COR-L47 (cell line): ENCODE measurements at regions not wholly inside any gene's neighbourhood (a gene's known extent, or its start where the extent isn't known, plus 50 kb on each side); places are given as distances from the start of the nearest gene placed in this dataset.

Source experiments
- DNase-seq: peaks from one replicate; lab custom pipeline; 2025; lab: John Stamatoyannopoulos, UW

DNA sequence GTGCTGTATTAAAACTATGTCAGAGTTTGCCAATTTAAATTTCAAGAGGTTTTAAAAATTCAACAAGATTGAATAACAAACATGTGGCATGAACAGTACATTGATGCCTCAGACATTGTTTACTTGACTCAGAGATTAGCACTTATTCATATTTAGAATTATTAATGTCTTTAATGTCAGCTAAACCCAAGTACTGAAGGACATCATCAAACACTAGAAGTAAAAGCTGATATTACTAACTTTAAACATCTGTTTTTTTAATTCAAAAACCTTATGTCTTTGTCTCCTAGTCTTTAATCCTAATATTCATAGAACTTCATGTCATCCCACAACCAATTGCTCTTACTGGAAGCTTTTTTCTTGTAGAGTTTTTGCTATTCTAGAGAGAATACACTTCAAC lies 406.2 kb upstream of the PCDH7 start:
- DNase-seq, result no peak

DNA sequence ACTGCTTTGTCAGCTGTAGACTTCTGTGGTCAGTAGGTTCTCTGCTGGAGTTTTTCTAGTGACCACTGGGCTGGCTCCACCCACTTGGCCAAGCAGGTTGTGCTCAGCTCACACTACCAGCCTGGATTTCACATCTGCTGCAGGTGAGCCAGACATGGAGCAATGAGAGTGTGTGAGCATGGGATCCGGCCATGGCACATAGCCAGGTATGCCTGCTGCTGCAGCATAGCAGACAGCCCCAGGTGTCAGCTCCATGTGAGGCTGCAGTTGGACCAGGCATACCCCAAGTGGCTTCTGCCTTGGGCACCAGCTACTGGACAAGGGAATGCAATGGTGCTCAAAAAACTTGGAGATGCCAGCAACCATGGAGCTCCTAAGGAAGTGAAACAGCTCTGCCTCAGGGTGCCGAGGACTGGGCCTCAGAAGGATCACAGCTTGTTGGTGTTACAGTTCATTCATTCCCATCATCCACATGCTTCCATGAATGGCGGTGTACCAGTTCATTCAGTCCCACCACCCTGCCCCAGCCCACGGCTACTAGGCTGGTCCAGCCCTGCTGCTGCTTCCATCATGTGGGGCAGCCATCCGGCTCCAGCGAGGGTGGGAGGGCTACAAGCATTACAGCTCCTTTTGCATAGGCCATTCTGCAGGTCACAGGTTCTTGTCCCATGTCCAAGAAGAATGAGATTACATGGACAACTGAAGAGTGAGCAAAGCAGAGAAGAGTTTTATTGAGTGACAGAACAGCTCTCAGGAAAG lies 389.1 kb upstream of the PCDH7 start:
- DNase-seq, result no peak

DNA sequence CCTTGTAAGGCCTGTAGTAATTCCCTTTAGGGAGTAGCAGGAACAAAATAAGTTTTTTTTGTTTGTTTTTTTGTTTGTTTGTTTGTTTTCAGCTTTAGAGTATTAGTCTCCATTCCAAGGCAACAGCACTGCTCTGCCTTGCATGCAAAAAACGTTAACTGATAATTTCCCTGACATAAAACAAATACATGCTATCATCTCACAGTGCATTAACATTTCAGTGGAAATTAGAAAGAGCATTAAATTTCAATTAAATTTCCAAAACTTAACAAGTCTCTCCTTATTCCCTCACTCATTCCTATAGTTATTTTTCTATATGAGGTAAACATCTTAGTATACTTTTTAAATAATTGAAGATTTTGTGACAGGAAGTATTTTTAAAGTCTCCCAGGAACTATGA lies 378.4 kb upstream of the PCDH7 start:
- DNase-seq, result no peak

- DNase-seq, result no peak
Observed at GRCh38 chr4:30350288-30350687, 369.9 kb upstream of the PCDH7 start.

GRCh38 chr4:30354605-30355004 lies 365.6 kb upstream of the PCDH7 start:
- DNase-seq, result no peak

GRCh38 chr4:30362436-30362835 lies 357.7 kb upstream of the PCDH7 start:
- DNase-seq, result no peak

DNA sequence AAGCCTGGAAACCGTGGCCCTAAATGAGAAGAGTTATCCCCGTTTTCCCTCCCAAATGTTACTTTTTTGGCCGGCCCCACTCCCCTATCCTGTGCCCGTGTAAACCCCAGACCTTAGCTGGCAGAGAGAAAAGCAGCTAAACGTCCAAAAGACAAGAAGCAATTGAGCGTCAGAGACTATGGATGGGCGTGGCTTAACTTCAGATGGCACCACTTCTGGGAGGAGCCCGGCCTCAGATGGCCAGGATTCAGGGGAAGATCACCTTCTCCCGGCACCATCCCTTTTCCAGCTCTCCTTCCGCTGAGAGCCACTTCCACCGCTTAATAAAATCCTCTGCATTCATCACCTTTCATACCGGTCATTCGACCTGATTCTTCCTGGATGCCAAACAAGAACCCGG lies 350.1 kb upstream of the PCDH7 start:
- no peak for DNase-seq

GRCh38 chr4:30380404-30380998 lies 339.7 kb upstream of the PCDH7 start:
- peak; percentile 10 for DNase-seq

DNA sequence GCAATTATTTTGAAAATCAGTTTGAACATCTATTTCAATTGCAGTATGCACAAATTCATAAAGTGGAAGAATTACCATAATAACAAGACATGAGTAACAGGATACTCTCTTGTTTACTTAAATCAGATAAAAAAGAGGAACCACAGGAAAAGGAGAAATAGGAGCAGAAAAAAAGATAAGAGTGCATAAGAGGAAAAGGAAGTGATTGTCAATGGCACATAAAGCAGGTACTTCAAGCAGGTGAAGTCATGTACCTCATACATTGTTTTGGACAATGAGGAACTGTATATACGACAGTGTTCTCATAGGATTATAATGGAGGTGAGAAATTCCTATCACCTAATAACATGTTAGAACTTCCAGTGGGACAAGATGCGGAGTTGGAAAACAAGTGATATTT lies 334.5 kb upstream of the PCDH7 start:
- no peak for DNase-seq

- no peak for DNase-seq
Observed at GRCh38 chr4:30386266-30386895, 333.8 kb upstream of the PCDH7 start.

DNA sequence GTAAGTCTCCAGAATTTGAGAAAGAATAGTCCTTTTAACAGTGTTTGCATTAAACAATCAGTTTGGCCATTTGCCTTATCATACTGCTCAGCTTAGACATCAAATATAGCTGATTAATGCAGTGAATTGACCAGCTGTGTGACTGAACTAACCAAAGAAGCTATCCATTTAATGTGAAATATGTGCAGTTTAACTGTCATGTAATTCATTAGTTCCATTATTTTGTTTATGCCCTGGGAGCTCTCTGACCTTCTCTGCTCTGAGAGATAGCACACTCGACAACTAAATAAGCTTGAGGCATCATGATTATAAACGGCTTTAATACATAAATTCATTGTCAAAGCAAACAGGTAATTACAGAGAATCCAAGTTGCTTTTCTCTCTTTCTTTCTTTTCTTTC lies 324.3 kb upstream of the PCDH7 start:
- DNase-seq, result no peak

DNA sequence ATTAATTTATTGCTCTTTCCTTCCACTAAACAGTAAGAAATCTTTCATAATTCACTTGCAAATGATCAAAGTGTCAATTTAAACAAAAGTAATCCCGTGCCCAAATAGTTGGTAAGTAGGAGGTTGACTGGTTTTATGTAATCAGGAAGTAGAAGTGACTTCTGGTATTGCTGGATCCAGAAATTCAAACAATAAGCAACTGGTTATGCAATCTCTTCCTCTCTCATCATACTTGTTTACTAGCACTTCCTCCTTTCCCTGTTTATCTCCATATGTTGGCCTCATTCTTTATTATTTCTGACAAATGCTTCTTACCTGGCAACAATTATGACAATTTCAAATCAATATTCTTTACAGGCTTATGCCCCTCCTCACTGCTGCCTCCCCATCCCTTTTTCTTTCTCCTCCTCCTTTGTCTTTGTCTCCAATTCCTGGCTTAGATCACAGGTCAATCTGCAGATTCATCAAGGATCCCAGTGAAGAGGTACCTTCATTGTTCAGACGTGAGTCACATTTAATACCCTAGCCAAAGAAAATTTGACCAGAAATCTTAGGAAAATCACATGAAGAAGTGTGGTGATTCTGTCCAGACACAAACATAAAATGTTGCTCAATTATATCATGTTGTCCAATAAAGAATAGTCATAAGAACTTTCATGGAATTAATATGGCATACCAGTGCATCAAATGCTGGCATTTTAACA lies 323.2 kb upstream of the PCDH7 start:
- no peak for DNase-seq

- no peak for DNase-seq
Observed at GRCh38 chr4:30399476-30399875, 320.7 kb upstream of the PCDH7 start.

- no peak for DNase-seq
Observed at GRCh38 chr4:30402276-30402675, 317.9 kb upstream of the PCDH7 start.

- no peak for DNase-seq
Observed at GRCh38 chr4:30413915-30414314, 306.3 kb upstream of the PCDH7 start.

GRCh38 chr4:30416547-30416946 lies 303.6 kb upstream of the PCDH7 start:
- no peak for DNase-seq

DNA sequence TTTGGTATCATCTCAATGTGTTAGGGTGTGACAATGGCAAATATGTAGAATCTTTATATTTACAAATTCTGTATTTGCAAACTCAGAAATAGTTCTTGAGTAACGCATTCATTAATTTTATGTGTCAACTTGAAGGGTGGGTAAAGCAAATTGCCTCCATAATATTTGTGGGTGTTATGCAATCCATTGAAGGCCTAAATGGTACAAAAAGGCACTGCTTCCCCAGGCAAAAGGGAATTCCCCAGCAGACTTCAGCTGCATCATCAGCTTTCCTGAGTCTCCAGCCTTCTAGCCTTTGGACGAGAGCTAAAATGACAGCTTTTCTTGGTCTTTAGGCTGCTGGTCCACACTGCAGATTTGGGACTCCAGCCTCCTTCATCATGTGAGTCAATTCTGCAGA lies 292.2 kb upstream of the PCDH7 start:
- DNase-seq, result no peak

DNA sequence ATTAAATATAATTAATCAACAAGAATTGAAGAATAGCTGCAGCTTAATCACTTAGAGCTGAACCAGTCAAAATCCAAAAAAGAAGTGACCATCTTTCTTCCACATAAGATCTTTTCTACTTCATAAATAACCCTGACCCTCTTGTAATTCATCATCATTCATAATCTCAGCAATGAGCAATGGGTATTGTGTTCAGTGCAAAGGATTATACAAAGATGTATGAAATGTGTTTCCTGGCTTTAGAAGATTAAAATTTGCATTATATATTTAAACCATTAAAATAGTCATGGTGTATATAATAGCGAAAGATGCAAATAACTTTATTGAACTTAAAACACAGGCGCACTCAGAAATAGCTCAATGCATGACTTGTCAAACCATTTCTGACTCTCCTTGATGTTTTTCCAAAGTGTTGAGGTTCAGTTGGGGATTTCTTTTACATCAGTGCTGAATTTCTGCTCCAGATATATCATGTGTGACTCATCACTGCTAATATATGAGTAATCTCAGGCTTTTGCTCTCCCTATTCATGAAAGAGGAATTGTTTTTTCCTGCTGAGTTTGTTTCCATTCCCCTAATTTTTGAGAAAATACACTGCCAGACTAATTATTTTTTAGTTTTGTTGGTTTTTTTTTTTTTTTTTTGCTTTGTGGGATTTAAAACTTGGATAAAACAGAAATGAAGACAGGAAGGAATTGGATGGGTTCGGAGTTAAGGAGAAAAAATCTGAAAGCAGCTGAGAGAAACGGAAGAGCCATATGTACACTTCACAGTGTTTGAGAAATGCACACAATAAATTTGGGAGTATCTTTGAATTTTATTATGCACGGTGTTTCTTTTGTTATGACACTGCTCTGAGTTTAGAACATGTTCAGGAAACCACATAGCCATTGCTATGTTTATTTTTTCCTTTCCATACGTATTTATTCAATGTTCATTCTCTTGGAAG lies 290.1 kb upstream of the PCDH7 start:
- no peak for DNase-seq

DNA sequence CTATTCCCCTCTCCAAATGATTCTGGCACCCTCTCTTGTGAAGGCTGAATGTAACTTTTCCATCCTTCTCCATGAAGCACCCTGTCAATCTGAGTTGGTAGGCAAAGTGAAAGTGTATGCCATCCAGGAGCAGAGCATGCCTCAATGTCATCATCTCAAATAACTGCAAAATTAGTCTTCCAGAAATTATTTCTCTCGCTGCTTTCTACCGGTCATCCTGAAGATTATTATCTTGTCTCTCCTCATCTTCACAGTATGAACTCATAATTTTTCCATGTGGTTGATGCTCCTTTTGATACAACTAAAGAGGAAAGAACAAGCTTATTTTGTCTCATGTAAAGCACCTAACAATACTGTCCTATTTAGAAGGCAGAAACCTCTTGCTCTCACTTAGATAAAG lies 285.5 kb upstream of the PCDH7 start:
- no peak for DNase-seq

DNA sequence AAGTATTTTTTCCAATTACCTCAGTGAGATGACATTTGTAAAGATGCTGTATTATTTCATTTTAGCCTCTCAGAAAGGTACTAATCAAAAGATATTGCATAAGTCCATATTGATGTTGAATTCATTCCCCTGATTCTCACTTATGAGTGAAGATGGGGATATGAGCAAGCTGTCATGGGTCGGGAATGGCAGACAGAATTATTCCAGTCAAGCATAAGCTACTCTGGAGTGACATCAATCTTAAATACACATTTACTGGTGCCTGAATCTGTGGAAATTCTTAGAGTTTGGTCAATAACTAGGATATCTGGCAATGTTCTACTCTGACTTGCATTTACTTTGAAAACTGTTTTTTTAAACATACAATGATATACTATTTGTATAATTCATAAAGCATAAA lies 283.8 kb upstream of the PCDH7 start:
- DNase-seq, result no peak

DNA sequence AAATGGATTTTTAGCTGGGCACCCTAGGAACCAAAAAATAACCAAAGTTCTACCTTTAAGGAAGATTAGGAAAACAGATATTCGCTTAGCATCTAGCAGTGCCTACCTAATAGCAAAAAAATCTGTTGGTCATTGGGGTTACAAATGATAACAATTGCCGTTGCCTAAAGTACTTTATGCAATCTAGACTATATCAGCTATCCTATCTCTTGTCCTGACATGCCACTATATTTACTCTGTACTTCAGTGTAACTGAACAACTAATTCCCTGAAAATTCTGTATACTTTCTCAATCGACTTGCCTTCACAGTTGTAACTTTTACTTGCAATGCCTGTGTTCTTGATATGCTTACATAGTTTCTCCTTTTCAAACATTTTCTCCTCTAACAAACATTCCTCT lies 282.9 kb upstream of the PCDH7 start:
- DNase-seq, result no peak

DNA sequence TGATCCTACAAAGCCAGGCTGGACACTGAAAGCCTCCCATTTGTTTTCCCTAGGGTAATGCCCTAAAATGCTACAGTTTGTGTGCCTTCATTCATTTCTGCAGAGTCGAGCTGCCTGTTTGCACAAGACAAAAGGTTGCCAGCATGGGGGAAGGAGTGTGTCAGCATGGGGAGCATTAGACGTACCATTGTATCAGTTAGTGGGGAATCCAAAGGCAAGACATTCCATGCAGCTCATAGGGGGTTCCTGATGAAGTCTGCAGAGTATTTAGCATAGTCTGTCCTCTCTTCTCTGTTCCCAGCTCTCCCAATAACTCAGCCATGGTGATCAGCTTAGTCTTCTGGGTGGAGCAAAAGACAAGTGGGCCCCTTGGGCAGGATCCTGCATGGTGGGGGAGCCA lies 276.9 kb upstream of the PCDH7 start:
- DNase-seq, result no peak
